ENCODE measurements at regions not wholly inside any gene's neighbourhood (a gene's known extent, or its start where the extent isn't known, plus 50 kb on each side); places are given as distances from the start of the nearest gene placed in this dataset.
A peak's percentile ranks its signal among the peaks of the same experiment; 100 is the strongest.

DNA sequence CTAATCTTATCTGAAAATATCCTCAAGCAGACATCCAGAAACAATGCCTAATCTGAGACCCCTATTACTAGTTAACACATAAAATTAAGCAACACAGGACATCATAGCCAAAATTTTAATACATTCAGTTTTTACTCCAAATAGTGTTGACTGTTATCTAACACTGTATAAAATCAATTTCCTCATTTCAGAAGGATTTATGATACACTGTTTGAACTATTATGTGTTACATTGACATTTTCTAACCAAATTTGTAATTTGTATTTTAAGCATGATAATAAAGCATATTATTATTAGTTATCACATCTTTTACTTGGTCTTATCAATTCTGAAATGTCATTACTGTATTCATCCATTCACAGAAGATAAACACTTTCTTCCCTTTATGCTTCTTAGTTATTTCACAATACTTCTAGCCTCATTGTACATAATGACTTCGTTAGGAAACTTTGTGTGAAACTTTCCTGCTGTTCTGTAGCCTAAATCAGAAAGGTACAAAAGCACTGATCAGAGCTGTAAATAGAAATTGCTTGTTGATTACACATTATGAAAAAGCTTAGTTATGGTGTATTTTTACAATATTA, 1248.9 kb downstream of the JRKL start:
- no peaks in the 10 kb centered on the region for H3K9me3 ChIP-seq (ENCODE audit: control insufficient read depth, insufficient read depth, low read length)
- DNase-seq (ENCODE audit: low read depth in 4 of 6, low spot score in 6 of 6): no peak
- no peak overlapping the region for H3K27ac ChIP-seq (ENCODE audit: low read depth, low read length)
- H3K36me3 ChIP-seq (ENCODE audit: control insufficient read depth, insufficient read depth, low read length): no peaks in the 10 kb centered on the region
- no peak overlapping the region for H3K4me3 ChIP-seq (ENCODE audit: low read depth, low read length)
- H3K4me1 ChIP-seq (ENCODE audit: control insufficient read depth, insufficient read depth, low read length): no peaks in the 10 kb centered on the region
- no peaks in the 10 kb centered on the region for H3K27me3 ChIP-seq (ENCODE audit: control insufficient read depth, insufficient read depth, low read length)
- no CpG with 5 or more reads among the region's 1 CpG for WGBS (ENCODE audit: insufficient coverage)

DNA sequence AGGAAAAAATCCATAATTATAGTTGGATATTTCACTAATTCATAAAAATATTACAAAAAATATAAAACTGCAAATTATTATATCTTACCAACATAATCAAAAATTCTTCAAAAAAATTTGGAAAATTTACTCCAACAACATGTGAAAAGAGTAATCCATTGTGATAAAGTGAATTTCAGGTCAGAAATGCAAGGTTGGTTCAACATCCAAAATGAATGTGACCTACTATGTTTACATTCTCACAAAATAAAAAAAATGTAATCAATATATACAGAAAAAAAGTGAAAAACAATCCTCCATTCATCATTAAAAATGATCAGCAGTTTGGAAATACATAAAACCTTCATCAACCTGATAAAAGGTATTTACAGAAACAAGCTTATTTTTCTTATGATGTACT, 1252.2 kb downstream of the JRKL start:
- no peak for DNase-seq (ENCODE audit: low read depth in 4 of 6, low spot score in 6 of 6)
- H3K4me1 ChIP-seq (ENCODE audit: control insufficient read depth, insufficient read depth, low read length): no peaks in the 10 kb centered on the region
- H3K9me3 ChIP-seq (ENCODE audit: control insufficient read depth, insufficient read depth, low read length): no peaks in the 10 kb centered on the region
- H3K27ac ChIP-seq (ENCODE audit: low read depth, low read length): no peak overlapping the region
- H3K27me3 ChIP-seq (ENCODE audit: control insufficient read depth, insufficient read depth, low read length): no peaks in the 10 kb centered on the region
- H3K36me3 ChIP-seq (ENCODE audit: control insufficient read depth, insufficient read depth, low read length): no peaks in the 10 kb centered on the region
- no peak overlapping the region for H3K4me3 ChIP-seq (ENCODE audit: low read depth, low read length)

DNA sequence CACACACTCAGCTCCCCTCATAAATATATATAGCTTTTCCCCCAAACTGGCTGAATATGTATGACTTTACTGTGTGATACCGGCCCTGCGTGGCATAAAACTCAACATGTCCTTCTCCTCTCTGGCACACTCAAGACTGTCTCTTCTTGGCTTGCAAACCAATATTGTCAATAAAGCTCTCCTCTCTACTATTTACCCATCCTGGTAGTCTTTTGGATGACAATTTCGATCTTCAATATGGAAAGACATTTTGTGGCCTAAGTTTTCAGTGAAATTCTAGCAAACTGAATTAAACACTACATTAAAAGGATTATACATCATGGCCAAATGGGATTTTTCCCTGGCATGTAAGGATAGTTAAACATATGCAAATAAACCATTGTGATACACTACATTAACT, 1255.9 kb downstream of the JRKL start:
- no peaks in the 10 kb centered on the region for H3K27me3 ChIP-seq (ENCODE audit: control insufficient read depth, insufficient read depth, low read length)

DNA sequence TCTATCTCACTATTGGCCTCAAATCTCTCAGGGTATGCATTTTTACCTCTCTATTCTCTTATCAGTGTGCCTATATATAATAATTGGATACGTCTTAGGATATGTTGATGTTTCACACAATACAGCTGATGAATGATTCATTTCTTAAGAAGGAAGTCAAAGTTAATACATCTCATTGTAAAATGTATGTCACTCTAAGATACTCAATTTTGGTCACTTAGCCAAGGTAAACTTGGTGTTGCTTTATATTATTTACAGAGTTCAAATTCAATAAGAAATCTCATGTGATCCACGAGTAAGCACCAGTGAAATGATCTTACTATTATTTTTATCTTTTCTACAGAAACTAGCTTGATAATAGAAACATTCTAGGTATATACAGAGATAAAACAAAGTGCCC, 1266.5 kb downstream of the JRKL start:
- no CpG with 5 or more reads among the region's 2 CpGs for WGBS (ENCODE audit: insufficient coverage)
- Histone ChIP-seq H3K9me3 (ENCODE audit: control insufficient read depth, insufficient read depth, low read length) (peaks cover 3% of the 10 kb centered on the region), H3K27me3 (ENCODE audit: control insufficient read depth, insufficient read depth, low read length) (no peaks in the 10 kb centered on the region)

More for the DNA sequence above, 1255.9 kb downstream of the JRKL start:
- no peak overlapping the region for H3K4me3 ChIP-seq (ENCODE audit: low read depth, low read length)
- no peaks in the 10 kb centered on the region for H3K36me3 ChIP-seq (ENCODE audit: control insufficient read depth, insufficient read depth, low read length)
- H3K9me3 ChIP-seq (ENCODE audit: control insufficient read depth, insufficient read depth, low read length): no peaks in the 10 kb centered on the region
- WGBS (ENCODE audit: insufficient coverage): 100% methylated on average over 1 of the region's 3 CpGs
- DNase-seq (ENCODE audit: low read depth in 4 of 6, low spot score in 6 of 6): peak in 1 of 6 donors; percentile 76
- no peaks in the 10 kb centered on the region for H3K4me1 ChIP-seq (ENCODE audit: control insufficient read depth, insufficient read depth, low read length)
- no peak overlapping the region for H3K27ac ChIP-seq (ENCODE audit: low read depth, low read length)

DNA sequence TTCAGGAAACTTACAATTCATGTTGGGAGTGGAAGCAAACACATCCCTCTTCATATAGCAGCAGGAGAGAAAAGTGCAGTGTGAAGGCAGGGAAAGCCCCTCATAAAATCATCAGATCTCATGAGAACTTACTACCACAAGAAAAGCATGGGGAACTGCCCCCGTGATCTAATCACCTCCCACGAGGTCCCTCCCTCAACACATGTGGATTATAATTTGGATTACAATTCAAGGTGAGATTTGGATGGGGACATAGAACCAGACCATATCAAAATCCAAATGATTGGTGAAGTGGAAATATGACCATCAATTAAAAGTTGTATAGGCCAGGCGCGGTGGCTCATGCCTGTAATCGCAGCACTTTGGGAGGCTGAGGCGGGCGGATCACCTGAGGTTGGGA, 1268.0 kb downstream of the JRKL start:
- no peaks in the 10 kb centered on the region for H3K4me1 ChIP-seq (ENCODE audit: control insufficient read depth, insufficient read depth, low read length)
- H3K27me3 ChIP-seq (ENCODE audit: control insufficient read depth, insufficient read depth, low read length): no peaks in the 10 kb centered on the region
- H3K36me3 ChIP-seq (ENCODE audit: control insufficient read depth, insufficient read depth, low read length): no peaks in the 10 kb centered on the region
- H3K27ac ChIP-seq (ENCODE audit: low read depth, low read length): no peak overlapping the region
- H3K9me3 ChIP-seq (ENCODE audit: control insufficient read depth, insufficient read depth, low read length): peaks cover 3% of the 10 kb centered on the region
- no peak overlapping the region for H3K4me3 ChIP-seq (ENCODE audit: low read depth, low read length)
- WGBS (ENCODE audit: insufficient coverage): no CpG with 5 or more reads among the region's 7 CpGs
- DNase-seq (ENCODE audit: low read depth in 4 of 6, low spot score in 6 of 6): no peak

More for the DNA sequence above, 1266.5 kb downstream of the JRKL start:
- no peak for DNase-seq (ENCODE audit: low read depth in 4 of 6, low spot score in 6 of 6)
- H3K4me1 ChIP-seq (ENCODE audit: control insufficient read depth, insufficient read depth, low read length): no peaks in the 10 kb centered on the region
- no peaks in the 10 kb centered on the region for H3K36me3 ChIP-seq (ENCODE audit: control insufficient read depth, insufficient read depth, low read length)
- H3K27ac ChIP-seq (ENCODE audit: low read depth, low read length): no peak overlapping the region
- H3K4me3 ChIP-seq (ENCODE audit: low read depth, low read length): no peak overlapping the region

DNA sequence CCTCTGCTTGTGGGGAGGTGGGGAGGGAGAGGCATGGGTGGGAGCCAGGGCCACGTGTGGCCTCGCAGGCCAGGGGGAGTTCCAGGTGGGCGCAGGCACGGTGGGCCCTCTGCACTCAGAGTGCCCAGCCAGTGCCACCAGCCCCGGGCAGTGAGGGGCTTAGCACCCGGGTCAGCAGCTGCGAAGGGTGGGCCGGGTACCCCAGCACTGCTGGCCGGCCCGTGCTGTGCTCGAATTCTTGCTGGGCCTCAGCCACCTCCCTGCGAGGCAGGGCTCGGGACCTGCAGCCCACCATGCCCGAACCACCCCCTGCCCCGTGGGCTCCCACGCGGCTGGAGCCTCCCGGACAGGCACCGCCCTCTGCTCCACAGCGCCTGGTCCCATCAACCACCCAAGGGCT, 1277.2 kb downstream of the JRKL start:
- no peak for DNase-seq (ENCODE audit: low read depth in 4 of 6, low spot score in 6 of 6)
- no peaks in the 10 kb centered on the region for H3K36me3 ChIP-seq (ENCODE audit: control insufficient read depth, insufficient read depth, low read length)
- no peak overlapping the region for H3K4me3 ChIP-seq (ENCODE audit: low read depth, low read length)
- 92% methylated on average over 20 of the region's 20 CpGs for WGBS (ENCODE audit: insufficient coverage)
- no peaks in the 10 kb centered on the region for H3K9me3 ChIP-seq (ENCODE audit: control insufficient read depth, insufficient read depth, low read length)
- no peak overlapping the region for H3K27ac ChIP-seq (ENCODE audit: low read depth, low read length)
- no peaks in the 10 kb centered on the region for H3K4me1 ChIP-seq (ENCODE audit: control insufficient read depth, insufficient read depth, low read length)
- H3K27me3 ChIP-seq (ENCODE audit: control insufficient read depth, insufficient read depth, low read length): no peaks in the 10 kb centered on the region

DNA sequence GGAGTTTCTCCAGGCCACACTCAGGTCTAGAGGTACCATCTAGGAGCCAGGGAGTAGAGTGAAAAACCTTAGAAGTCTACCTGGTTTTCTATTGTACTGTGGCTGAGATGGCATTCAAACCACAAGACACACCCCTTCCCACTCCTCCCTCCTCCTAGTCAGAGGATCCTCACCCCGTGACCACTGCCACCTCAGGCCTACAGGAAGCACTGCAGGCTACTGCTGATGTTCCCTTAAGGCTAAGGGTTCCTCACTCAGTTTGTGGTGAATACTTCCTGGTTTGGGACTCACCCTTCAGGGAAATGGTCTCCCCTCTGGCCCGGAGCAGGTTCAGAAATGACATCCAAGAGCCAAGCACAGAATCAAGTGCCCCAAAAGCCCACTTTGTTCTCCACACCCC, 1293.9 kb downstream of the JRKL start:
- H3K27me3 ChIP-seq (ENCODE audit: control insufficient read depth, insufficient read depth, low read length): no peaks in the 10 kb centered on the region
- H3K36me3 ChIP-seq (ENCODE audit: control insufficient read depth, insufficient read depth, low read length): no peaks in the 10 kb centered on the region
- H3K4me3 ChIP-seq (ENCODE audit: low read depth, low read length): no peak overlapping the region
- no peaks in the 10 kb centered on the region for H3K4me1 ChIP-seq (ENCODE audit: control insufficient read depth, insufficient read depth, low read length)
- H3K9me3 ChIP-seq (ENCODE audit: control insufficient read depth, insufficient read depth, low read length): peaks cover under 1% of the 10 kb centered on the region
- no peak for DNase-seq (ENCODE audit: low read depth in 4 of 6, low spot score in 6 of 6)
- no peak overlapping the region for H3K27ac ChIP-seq (ENCODE audit: low read depth, low read length)
- WGBS (ENCODE audit: insufficient coverage): 79% methylated on average over 2 of the region's 2 CpGs

DNA sequence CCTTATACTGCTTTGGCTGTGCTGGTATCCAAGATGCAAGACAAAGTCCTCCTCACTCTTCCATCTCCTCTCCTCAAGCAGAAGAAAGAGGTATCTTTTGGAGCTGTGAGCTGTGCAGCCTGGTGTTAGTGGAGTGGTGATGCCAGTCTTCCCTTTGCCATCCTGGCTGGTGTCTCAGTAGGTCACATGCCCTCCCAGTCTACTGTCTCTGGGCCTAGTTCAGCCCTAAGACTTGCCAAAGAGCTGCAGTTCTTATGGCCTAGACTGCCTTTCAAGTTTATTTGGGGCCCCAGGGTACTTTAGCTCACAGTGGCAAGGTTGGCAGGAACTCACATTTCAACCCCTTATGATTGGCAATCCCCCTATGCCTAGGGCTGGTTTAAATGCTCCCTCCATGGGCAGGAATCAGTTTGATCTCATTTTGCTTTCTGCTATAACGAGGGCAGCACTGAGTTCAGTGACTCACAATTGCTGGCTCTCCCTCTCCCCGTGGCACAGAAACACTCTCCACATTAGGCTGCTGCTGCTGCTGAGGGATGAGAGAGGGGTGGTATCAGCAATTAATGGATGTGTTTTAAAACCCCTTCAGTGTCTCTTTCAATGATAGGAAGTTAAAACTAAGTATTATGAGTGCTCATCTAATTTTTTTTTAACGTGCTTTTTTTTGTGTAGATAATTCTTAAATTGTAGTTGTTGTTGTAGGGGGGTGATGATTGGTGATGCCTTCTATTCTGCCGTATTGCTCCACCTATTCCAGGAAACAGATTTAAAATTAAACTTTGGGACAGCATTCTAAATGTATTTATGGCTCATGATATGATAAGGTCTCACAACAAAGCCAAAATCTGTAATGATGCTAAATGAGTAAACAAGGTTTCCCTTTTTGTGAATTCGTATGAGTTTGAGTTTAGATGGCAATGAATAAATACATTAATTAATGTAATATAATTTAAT, 1295.0 kb downstream of the JRKL start:
- Histone ChIP-seq H3K27ac (ENCODE audit: low read depth, low read length) (no peak overlapping the region), H3K4me3 (ENCODE audit: low read depth, low read length) (no peak overlapping the region), H3K36me3 (ENCODE audit: control insufficient read depth, insufficient read depth, low read length) (no peaks in the 10 kb centered on the region), H3K4me1 (ENCODE audit: control insufficient read depth, insufficient read depth, low read length) (no peaks in the 10 kb centered on the region), H3K9me3 (ENCODE audit: control insufficient read depth, insufficient read depth, low read length) (no peaks in the 10 kb centered on the region), H3K27me3 (ENCODE audit: control insufficient read depth, insufficient read depth, low read length) (no peaks in the 10 kb centered on the region)
- WGBS (ENCODE audit: insufficient coverage): no CpG with 5 or more reads among the region's 5 CpGs
- DNase-seq (ENCODE audit: low read depth in 4 of 6, low spot score in 6 of 6): no peak

DNA sequence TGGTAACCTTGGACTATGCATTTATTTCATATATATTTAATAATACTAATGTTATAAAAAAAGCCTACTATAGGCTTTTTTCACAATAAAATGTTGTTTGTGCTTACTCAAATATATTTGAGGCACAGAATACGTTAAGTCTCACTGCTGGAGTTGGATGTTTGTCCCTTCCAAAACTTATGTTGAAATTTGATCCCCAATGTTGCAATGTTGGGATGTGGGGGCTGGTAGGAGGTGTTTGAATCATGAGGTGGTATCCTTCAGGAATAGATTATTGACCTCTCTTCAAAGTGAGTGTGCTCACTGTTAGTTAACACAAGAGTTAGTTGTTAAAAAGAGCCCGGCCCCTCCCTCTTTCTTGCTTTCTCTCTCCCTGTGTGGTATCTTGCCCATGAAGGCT, 1295.9 kb downstream of the JRKL start:
- Histone ChIP-seq H3K27ac (ENCODE audit: low read depth, low read length) (no peak overlapping the region), H3K4me1 (ENCODE audit: control insufficient read depth, insufficient read depth, low read length) (no peaks in the 10 kb centered on the region), H3K27me3 (ENCODE audit: control insufficient read depth, insufficient read depth, low read length) (no peaks in the 10 kb centered on the region), H3K9me3 (ENCODE audit: control insufficient read depth, insufficient read depth, low read length) (no peaks in the 10 kb centered on the region), H3K36me3 (ENCODE audit: control insufficient read depth, insufficient read depth, low read length) (no peaks in the 10 kb centered on the region), H3K4me3 (ENCODE audit: low read depth, low read length) (no peak overlapping the region)
- no peak for DNase-seq (ENCODE audit: low read depth in 4 of 6, low spot score in 6 of 6)
- WGBS (ENCODE audit: insufficient coverage): no CpG with 5 or more reads among the region's 2 CpGs

DNA sequence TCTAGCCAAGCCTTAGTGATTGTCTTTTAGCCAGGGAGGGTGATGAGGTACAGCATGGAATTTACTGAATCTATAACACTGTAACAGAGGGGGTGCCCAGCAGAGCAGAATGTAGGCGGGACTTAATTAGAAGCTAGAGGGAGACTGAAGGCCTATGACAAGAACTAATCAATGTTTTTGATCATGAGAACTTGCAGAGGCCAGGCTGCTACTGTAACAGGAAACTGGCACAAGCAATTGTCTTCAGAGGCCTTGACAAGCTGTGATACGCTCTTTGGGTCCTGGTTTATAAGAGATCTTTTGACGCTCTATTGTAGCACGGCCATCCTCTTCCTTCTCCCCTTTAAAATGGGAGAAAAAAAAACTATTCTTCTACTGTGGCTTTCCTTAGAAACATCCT, 1297.3 kb downstream of the JRKL start:
- DNase-seq (ENCODE audit: low read depth in 4 of 6, low spot score in 6 of 6): no peak
- 100% methylated on average over 1 of the region's 4 CpGs for WGBS (ENCODE audit: insufficient coverage)
- Histone ChIP-seq H3K9me3 (ENCODE audit: control insufficient read depth, insufficient read depth, low read length) (no peaks in the 10 kb centered on the region), H3K4me3 (ENCODE audit: low read depth, low read length) (no peak overlapping the region), H3K27me3 (ENCODE audit: control insufficient read depth, insufficient read depth, low read length) (no peaks in the 10 kb centered on the region), H3K27ac (ENCODE audit: low read depth, low read length) (no peak overlapping the region), H3K36me3 (ENCODE audit: control insufficient read depth, insufficient read depth, low read length) (no peaks in the 10 kb centered on the region), H3K4me1 (ENCODE audit: control insufficient read depth, insufficient read depth, low read length) (no peaks in the 10 kb centered on the region)

Data from spinal cord (tissue), 9 donors.